ENCODE measurements at regions not wholly inside any gene's neighbourhood (a gene's known extent, or its start where the extent isn't known, plus 50 kb on each side); places are given as distances from the start of the nearest gene placed in this dataset.
"Not testable (repeated sequence)": the region's sequence is repeated elsewhere in the genome, so short reads cannot be mapped to it uniquely, and the experiment has no call there.

DNA sequence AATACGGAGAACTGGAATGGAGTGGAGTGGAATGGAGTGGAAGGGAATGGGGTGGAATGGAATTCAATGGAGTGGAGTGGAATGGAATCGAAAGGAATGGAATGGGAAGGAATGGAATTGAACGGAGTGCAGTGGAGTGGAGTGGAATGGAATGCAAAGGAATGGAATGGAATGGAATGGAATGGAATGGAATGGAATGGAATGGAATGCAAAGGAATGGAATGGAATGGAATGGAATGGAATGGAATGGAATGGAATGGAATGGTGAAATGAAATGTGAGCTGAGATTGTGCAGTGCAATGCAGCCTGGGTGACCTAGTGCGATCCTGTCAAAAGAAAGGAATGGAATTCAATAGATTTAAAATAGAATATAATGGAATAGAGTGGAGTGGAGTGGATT is 357.3 kb upstream of the WSB1 start:
- not testable (repeated sequence) for DNase-seq

DNA sequence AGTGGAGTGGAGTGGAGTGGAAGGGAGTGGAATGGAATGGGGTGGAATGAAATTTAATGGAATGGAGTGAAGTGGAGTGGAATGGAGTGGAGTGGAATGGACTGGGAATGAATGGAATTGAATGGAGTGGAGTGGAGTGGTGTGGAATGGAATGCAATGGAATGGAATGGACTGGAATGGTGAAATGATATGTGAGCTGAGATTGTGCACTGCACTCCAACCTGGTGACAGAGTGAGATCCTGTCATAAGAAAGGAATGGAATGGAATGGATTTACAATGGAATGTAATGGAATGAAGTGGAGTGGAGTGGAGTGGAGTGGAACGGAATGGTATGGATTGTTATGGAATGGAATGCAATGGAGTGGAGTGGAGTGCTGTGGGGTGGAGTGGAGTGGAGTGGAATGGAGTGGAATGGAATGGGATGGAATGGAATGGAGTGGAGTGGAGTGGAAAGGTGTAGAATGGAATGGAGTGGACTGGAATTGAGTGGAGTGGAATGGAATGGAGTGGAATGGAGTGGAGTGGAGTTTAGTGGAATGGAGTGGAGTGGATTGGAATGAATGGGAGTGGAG is 356.1 kb upstream of the WSB1 start:
- not testable (repeated sequence) for DNase-seq

- not testable (repeated sequence) for DNase-seq
These were observed 354.2 kb upstream of the WSB1 start for GRCh38 chr17:26939755-26940154.

DNA sequence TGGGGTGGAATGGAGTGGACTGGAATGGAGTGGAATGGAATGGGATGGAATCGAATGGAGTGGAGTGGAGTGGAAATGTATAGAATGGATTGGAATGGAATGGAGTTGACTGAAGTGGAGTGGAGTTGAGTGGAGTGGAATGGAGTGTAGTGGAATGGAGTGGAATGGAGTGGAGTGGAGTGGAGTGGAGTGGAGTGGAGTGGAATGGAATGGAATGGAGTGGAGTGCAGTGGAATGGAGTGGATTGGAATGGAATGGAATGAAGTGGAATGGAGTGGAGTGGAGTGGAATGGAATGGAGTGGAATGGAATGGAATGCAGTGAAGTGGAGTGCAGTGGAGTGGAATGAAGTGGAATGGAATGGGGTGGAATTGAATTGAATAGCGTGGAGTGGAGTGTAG is 353.3 kb upstream of the WSB1 start:
- not testable (repeated sequence) for DNase-seq

DNA sequence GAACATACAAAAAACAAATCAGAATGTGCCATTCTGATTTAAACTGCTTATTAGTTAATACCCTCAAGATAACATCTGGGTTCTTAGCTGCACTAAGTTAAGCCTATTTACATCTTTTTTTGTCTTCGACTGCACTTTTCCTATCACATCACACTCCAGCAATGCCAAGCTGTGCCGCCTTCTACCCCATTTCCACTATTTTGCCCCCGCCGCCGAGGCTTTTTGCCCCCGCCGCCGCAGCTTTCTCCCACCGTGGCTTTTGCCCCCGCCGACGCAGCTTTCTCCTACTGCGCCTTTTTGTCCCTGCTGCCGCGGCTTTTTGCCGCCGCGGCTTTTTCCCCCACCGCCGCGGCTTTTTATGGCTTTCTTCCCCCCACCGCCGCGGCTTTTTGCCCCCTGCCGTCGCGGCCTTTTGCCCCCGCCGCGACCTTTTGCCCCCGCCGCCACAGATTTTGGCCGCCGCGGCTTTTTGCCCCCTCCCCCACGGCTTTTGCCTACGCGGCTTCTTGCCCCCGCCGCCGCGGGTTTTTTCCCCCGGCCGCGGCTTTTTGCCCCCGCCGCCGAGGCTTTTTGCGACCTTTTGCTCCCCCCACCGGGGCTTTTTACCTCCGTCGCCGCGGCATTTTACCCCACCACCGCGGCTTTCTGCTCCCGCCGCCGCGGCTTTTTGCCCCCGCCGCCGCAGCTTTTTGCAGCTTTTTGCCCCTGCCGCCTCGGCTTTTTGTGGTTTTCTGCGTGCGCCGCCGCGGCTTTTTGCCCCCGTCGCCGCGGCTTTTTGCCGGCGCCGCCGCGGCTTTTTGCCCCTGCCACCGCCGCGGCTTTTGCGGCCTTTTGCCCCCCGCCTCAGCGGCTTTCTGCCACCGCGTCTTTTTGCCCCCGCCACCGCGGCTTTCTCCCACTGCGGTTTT is 331.4 kb upstream of the WSB1 start:
- no peak for DNase-seq

DNA sequence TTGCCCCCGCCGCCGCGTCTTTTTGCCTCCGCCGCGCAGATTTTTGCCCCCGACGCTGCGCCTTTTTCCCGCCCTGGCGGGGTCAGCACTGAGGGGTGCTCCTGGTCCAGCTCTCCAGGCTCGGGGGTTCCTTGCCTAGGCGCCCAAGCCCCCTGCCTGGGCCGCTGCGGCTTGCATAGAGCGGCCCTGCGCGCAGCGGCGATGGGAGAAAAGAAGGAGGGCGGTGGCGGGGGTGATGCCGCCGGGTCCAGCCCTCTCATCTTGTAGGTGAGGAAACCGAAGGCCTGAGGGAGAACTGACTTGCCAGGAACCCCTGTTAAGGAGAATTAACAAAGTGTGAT is 330.8 kb upstream of the WSB1 start:
- DNase-seq, result no peak

DNA sequence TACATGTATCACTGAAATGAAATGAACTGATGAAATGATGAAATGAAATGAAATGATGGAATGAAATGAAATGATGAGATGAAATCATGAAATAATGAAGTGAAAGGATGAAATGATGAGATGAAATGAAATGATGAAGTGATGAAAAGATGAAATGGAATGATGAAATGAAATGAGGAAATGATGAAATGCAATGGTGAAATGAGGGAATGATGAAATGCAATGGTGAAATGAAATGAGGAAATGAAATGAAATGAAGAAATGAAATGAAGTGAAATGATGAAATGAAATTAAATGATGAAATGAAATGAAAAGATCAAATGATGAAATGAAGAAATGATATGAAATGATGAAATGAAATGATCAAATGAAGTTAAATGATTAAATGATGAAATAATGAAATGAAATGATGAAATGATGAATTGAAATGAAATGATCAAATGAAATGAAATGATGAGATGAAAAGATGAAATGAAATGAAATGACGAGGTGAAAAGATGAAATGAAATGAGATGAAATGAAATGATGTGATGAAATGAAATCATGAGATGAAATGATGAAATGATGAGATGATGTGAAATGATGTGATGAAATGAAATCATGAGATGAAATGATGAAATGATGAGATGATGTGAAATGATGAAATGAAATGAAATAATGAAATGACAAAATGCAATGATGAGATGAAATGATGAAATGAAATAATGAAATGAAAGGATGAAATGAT is 327.9 kb upstream of the WSB1 start:
- not testable (repeated sequence) for DNase-seq

DNA sequence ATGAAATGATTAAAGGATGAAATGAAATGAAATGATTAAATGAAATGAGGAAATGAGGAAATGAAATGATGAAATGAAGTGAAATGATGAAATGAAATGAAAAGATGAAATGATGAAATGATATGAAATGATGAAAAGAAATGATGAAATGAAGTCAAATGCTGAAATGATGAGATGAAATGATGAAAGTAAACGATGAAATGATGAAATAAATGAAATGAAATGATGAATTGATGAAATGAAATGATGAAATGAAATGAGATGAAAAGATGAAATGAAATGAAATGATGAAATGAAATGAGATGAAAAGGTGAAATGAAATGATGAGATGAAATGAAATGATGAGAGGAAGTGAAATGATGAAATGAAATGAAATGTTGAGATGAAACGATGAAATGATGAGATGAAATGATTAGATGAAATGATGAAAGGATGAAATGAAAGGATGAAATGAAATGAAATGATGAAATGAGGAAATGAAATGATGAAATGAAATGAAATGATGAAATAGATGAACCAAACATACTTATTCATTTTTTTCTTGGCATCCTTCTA is 327.2 kb upstream of the WSB1 start:
- not testable (repeated sequence) for DNase-seq

DNA sequence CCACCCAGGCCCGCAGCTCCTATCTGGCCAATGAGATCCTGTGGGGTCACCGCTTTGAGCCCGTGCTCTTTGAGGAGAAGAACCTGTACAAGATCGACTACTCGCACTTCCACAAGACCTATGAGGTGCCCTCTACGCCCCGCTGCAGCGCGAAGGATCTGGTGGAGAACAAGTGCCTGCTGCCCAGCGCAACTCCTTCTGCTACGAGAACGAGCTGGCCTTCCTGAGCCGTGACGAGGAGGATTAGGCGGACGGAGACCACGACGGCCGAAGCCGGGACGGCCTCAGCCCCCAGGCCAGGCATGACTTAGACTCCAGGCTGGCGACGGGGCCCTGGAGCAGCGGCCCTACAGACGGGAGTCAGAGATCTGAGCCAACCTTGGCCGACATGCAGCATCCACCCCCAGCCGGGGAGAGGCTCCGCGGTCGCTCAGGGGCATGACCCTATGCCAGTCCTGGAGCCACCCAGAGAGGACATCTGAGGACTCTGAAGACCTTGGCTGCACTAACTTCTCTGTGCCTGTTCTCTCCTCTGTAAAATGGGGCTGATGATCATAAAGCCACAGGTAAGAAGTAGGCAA is 312.0 kb upstream of the WSB1 start:
- not testable (repeated sequence) for DNase-seq

- DNase-seq, result not testable (repeated sequence)
These were observed 311.4 kb upstream of the WSB1 start for GRCh38 chr17:26982563-26982962.

DNA sequence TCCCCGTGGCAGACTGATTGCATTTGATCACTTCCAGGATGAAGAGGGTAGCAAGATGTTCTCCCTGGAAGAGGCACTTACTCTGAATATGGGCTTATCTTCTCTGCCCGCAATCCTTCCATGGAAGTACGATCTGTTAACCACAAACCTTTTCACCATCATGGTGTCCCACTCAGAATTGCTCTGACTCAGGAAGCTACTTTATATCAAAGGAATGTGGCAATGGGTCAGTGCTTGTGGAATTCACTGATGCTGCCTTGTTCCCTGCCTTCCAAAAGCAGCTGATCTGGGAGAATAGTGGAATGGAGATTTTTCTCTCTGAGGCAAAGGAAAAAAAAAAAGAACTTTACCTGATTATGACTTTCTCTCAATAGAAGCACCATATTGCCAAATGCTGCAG is 306.1 kb upstream of the WSB1 start:
- not testable (repeated sequence) for DNase-seq

- not testable (repeated sequence) for DNase-seq
These were observed 299.3 kb upstream of the WSB1 start for GRCh38 chr17:26994648-26995047.

DNA sequence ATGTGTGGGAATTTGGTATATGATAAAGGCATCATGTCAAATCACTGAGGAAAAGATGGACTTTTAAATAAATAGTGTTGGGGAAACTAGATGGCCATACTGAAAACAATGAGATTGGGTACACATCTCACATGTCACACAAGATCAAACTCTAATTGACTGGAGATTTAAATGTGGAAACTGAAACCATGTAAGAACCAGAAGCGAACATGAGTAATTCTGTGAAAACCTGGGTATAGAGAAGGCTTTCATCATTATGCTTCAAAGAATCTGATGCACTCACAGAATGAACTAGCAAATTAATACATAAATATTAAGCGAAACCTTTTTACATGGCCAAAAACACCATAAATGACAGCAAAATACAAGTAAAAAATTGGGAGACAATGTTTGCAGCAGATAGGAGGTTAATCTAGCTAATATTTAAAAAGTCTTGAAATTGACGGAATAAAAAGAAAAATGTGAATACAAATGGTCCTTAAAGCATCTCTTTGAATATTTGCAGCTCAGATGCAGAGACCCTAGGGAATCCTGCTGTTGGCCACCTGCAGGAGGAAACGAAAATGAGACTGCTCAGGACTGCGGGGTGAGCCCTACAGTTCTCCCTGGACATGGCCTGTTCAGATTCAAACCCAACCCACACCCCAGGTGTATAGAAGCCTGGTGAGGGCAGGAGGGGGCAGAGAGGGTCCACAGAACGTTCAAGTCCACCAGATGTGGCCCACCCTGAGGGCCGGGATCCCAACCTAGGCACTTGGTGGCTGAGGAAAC is 297.6 kb upstream of the WSB1 start:
- DNase-seq, result not testable (repeated sequence)

DNA sequence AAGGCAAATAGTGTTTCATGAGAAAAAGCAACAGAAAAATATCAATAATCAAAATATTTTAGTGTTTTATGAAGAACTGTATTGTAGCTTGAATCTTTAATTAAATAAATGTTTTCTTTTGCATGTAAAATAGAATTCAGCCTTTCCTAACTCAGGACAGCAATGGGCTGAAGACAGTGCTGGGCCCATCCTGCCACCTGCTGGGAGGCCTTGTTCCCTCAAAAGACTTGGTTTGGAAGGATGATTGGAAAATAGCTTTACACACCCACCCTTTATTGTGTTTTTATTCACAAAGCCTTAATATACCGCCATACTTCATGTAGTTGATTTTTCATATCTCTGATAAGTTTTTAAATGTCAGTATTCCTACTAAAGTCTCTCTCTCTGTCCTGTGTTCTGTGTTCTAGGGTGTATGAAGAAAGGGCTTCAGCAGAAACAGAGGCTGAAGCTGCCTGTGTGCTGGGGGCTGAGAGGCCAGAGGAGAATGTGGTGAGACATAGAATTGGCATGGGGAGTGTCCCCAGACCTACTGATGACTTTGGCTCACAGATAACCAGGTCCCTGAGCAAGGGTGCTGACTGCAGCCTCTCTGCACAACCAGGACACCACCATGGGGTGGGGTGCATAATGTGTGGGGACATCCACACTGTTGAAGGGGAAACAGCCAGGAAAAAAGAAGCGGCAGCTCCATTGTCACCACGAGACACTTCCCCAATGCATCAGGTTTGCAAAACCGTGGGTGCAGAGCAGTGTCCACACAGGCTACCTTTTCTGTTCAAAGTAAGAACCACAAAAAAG is 286.0 kb upstream of the WSB1 start:
- not testable (repeated sequence) for DNase-seq

DNA sequence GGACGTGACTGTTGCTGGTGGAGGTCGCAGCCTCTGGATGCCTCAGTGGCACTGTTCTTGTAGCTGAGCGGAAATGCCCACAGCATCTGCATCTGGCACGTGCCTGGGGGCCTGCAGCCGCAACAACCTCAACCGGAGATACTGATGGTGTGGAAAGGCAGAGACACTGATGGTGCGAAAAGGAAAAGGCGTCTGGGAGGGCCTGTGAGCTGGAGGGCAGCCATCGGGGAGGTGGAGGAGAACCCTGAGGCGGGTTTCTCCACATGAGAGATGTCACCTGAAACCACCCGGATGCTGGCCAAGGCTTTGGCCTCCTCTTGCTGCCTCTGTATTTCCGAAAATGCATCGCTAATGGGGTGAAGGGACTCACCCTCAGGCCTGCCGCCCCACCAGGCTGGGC is 284.8 kb upstream of the WSB1 start:
- DNase-seq, result no peak

GRCh38 chr17:27010138-27010537 is 283.8 kb upstream of the WSB1 start:
- not testable (repeated sequence) for DNase-seq

DNA sequence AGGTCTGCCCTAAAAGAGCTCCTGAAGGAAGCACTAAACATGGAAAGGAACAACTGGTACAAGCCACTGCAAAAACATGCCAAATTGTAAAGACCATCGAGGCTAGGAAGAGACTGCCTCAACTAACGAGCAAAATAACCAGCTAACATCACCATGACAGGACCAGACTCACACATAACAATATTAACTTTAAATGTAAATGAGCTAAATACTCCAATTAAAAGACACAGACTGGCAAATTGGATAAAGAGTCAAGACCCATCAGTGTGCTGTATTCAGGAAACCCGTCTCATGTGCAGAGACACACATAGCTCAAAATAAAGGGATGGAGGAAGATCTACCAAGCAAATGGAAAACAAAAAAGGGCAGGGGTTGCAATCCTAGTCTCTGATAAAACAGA is 263.4 kb upstream of the WSB1 start:
- not testable (repeated sequence) for DNase-seq

DNA sequence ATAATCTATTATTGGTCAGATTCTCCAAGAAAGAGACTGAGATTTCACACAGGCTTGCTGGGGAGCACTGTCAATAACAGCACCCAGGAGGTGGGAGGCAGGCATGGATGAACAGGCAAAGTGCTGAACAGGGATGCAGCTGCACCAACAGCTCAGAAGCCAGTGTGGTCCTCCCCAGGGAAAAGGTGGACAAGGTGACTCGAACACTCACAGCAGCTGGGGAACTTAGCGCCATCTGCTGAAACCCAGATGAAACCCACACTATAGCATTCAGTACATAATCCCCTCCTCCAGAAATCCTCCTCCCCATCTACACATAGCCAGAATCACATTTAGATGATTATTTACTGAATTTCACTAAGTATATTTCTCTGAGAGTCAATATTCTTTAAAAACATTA is 255.2 kb upstream of the WSB1 start:
- DNase-seq, result no peak

DNA sequence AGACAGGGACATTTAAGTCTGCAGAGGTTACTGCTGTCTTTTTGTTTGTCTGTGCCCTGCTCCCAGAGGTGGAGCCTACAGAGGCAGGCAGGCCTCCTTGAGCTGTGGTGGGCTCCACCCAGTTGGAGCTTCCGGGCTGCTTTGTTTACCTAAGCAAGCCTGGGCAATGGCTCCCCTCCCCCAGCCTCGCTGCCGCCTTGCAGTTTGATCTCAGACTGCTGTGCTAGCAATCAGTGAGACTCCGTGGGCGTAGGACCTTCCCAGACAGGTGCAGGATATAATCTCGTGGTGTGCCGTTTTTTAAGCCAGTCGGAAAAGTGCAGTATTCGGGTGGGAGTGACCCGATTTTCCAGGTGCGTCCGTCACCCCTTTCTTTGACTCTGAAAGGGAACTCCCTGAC is 248.9 kb upstream of the WSB1 start:
- not testable (repeated sequence) for DNase-seq

DNA sequence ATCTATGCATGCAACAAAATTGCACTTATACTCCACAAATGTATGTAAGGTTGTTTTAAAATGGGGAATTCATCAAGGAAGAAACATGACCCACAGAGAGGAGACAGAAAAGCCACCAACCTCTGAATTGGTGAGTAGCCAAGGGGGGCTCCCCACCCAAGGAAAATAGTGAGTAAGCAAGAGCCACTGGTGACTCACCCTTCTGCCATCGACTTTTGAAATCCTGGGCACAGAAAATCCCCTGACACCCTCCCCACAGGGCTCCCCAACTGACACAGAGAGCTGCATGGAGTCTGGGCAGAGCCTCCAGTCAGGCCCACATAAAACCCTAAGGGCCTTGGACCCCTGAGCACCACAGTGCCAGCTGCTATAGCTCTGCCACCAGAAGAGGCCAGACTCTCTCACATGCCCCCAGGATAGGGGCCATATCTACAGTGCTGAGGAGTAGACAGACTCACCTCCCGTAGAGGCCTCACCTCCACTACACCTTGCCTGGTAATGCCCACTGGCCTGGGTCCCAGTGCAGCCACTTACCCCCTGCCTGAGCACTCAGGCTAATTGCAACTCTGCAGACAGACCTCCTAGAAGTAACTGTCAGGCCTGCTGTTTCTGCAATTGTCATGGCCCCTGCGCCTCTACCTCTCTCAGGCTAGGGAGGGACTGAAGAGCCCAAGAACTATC is 244.7 kb upstream of the WSB1 start:
- DNase-seq, result no peak

DNA sequence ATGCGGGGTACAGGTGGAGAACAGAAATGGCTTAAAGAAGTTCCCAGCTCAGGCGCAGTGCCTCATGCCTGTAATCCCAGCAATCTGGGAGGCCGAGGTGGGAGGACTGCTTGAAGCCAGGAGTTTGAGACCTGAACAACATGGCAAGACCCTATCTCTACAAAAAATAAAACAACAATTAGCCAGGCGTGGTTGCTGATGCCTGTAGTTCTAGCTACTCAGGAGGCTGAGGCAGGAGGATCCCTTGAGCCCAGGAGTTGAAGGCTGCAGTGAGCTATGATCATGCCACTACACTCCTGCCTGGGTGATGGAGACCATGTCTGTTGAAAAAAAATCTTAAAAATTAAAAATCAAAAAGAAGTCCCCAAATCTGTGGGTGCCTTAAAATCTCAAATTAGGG is 228.3 kb upstream of the WSB1 start:
- DNase-seq, result no peak

Data from SIG-M5 (cell line).